HG03558 (cell line): ENCODE measurements at regions not wholly inside any gene's neighbourhood (a gene's known extent, or its start where the extent isn't known, plus 50 kb on each side); places are given as distances from the start of the nearest gene placed in this dataset.

Experiments
- ATAC-seq: cut with Tn5 transposase; IDR thresholded peaks from one replicate; pipeline ENCODE4 v1.9.1; 2021; ENCODE audit warnings: moderate number of reproducible peaks; ENCODE audit not compliant: unreplicated experiment; ENCODE audit errors: extremely low read depth

DNA sequence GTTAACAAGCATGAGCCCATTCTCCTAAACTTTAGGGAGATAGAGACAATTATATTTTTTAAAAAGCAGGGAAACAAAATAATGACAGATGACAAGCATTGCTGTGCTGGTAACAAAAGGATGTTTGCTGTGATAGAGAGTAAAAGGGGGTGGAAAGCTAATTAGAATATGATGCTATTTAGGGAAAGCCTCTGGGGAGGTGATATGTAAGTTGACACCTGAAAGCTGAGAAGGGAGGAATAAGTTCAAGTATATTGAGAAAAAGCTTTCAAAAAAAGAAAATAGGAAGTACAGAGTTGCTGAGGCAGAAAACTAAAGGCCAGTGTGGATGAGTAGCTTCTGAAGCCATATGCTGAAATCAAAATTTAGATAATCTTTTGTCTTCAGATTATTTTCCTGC is 565.2 kb upstream of the NRXN1 start:
- no peak for ATAC-seq

DNA sequence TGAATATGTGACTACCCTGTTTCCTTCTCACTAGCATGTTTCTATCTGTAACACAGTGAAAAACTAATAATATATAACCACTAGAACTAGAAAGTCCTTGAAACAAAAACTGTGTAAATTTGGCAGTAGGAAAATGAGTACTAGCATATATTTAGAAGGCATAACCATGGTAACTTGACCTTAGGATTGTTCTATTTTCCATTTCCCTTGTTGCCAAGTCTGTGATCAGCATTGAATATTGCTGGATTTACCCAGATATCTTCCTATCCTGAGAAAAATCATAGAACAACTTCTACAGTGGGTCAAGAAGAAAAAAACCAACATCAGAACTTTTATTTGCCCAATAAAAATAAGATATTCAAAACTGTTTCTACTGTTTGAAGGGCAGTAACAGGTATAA is 563.9 kb upstream of the NRXN1 start:
- no peak for ATAC-seq

DNA sequence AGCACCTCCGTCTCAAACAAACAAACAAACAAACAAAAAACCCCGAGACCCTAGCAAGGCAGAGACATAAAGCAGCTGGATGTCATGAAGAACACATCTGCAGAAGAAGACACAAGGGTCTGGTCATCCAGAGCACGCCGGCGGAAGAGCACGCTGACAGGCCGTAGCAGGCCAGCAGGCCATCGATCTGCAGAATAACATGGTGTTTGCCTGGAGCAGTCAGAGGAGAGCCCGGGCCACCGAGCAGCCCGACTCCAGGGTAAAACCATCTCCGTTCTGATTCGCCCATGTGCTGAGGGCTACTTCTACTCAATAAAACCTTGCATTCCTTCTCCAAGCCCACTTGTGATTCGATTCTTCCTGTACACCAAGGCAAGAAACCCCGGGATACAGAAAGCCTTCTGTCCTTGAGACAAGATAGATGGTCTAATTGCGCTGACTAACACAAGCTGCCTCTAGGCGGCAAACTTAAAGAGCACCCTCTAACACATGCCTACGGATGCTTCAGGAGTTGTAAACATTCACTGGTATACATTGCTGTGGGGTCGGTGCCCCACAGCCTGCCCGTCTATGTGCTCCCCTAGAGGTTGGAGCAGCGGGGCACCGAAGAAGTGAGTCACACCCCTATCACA is 549.8 kb upstream of the NRXN1 start:
- no peak for ATAC-seq

DNA sequence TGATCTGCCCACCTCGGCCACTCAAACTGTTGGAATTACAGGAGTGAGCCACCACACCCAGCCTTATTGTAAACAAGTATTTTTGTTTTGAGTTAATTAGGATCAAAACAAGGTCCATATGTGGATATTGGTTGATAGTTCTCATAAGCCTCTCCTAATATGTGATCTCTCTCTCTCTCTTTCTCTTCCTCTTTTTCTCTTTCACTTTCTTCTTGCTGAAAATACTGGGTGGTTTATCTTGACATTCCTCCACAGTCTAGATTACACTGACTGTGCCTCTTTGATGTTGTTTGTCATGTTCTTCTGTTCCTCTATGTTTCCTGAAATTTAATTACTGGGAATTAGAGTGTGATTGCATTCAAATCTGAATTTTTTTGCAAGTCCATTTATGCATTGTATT is 547.5 kb upstream of the NRXN1 start:
- ATAC-seq: no peak

DNA sequence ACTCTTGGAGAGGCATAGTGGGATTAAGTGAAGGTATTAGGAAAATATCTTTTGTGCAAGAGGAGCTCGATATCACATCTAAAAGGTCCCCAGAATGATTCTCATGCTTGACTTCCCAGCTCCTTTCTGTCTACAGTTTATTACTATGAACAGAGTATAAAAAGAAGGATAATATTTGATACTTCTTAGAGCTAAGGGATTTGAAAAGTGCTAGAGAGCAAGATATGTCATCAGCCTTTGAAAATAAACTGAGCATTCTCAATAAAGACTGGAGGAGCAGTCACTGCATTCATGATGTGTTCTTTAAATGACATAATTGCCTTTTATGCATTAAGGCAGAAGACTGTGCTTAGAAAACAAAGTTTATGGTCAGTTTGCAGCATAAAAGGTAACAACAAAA is 543.2 kb upstream of the NRXN1 start:
- no peak for ATAC-seq

- ATAC-seq: no peak
Measured at GRCh38 chr2:51559026-51559425, 527.1 kb upstream of the NRXN1 start.

GRCh38 chr2:51553476-51553875 is 521.5 kb upstream of the NRXN1 start:
- no peak for ATAC-seq

DNA sequence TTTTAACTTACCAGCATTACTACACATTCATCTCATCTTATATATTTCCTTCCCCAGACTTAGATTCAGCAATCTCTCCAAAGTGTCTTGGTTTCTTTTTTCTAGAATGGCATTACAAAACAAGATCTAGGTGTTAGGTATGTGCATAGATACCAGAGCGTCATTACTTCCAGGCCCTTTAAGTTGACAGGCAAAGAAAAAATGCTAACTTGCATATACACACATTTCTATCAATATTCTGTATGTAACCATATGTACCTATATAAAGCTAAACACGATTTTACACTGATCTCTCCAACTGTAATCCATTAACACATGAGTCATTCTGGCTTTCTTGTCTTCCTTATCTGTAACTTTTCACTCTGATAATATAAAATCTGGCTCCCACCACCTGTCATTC is 503.8 kb upstream of the NRXN1 start:
- no peak for ATAC-seq

DNA sequence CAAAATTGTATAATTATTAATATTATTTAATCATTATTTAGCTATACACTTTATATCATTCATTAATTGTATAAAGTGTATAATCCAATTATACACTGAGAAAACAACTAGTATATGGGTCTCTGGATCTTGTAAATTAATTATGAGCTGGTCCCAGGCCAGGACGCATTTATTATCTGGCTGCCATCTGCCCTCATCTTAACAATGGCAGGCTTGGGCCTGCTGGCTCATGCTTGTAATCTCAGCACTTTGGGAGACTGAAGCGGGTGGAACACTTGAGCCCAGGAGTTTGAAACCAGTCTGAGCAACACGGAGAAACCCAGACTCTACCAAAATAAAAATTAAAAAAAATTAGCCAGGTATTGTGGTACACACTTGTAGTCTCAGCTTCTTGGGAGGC is 502.2 kb upstream of the NRXN1 start:
- ATAC-seq: no peak

- no peak for ATAC-seq
Measured at GRCh38 chr2:51528156-51528555, 496.2 kb upstream of the NRXN1 start.

GRCh38 chr2:51526766-51527165 is 494.8 kb upstream of the NRXN1 start:
- no peak for ATAC-seq

GRCh38 chr2:51516667-51517066 is 484.7 kb upstream of the NRXN1 start:
- ATAC-seq: no peak

DNA sequence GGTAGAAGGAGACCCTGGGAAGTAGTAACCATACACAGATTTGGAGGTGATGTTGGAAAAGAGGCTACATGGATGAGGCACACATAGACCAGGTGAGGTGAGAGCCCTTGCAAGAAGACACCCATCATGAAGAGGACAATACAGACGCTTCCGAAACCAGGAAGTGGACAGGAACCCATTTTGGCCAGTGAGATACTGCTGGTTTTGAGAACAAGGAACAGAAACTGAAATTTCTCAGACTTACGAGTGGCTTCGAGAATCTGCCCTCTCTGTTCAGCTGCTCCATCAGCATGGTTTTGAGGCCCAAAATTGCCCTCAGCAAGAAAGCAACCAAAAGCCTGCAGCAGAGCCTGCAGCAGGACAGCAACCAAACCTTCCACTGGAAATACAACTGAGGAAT is 479.1 kb upstream of the NRXN1 start:
- ATAC-seq: no peak

- ATAC-seq: no peak
Measured at GRCh38 chr2:51510303-51510702, 478.4 kb upstream of the NRXN1 start.

- no peak for ATAC-seq
Measured at GRCh38 chr2:51505533-51505932, 473.6 kb upstream of the NRXN1 start.

GRCh38 chr2:51490576-51491234 is 458.8 kb upstream of the NRXN1 start:
- ATAC-seq: no peak

GRCh38 chr2:51484605-51485004 is 452.7 kb upstream of the NRXN1 start:
- no peak for ATAC-seq

DNA sequence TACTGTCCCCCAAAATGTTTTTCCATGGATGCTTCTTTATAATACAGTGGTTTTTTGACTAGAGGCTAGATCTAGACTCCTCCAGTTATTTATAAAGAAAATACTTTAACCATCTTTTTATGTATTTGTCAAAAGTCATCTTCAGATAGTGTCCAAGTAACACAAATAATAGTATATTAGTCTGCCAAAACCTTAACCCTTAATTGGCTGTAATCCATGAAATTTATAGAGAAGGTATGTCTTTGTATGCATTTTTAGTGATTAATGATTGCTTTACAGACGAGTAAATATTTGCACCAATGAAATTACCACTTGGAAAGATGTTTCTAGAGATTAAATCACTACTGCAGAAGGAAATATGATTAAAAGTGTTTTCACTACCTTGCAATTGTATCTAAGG is 451.8 kb upstream of the NRXN1 start:
- ATAC-seq: no peak

DNA sequence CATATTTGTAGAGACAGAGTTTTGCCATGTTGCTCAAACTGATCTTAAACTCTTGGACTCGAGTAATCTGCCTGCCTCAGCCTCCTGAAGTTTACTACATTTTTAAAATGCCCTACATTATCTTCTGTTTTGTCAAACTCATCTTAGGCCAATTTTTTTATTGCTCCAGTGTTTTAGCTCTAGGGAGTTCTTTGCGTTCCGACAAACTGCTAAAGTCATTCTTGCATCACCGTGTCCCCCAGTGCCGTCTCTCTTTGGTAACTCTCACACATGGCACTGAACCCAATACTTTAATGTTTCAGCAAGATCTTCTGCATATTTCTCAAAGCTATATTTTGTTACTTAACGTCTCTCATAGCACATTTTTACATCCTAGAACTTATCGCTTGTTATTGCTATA is 440.9 kb upstream of the NRXN1 start:
- no peak for ATAC-seq

GRCh38 chr2:51472300-51472699 is 440.4 kb upstream of the NRXN1 start:
- ATAC-seq: no peak

- ATAC-seq: no peak
Measured at GRCh38 chr2:51469102-51469501, 437.2 kb upstream of the NRXN1 start.

GRCh38 chr2:51465326-51465725 is 433.4 kb upstream of the NRXN1 start:
- ATAC-seq: no peak
